Suprapubic skin (tissue), 3 donors: ENCODE measurements at regions not wholly inside any gene's neighbourhood (a gene's known extent, or its start where the extent isn't known, plus 50 kb on each side); places are given as distances from the start of the nearest gene placed in this dataset.

Experiments used
- POLR2A ChIP-seq, 2 donors: fragments of 450-650 bp; IDR thresholded peaks; one replicate each; pipeline ENCODE4 v1.6.1; 2017; ENCODE audit warnings: antibody characterized with exemption in 2 of 2, mild to moderate bottlenecking in 2 of 2, moderate library complexity in 2 of 2
- TF ChIP-seq, protein P1 (sequence below), 2 donors: fragments of 200-600 bp in 1 of 2; fragments of 450-650 bp in 1 of 2; sonication (generic) in 1 of 2; IDR thresholded peaks; one replicate each; pipeline ENCODE4 v1.5.1; 2016 to 2019; ENCODE audit warnings: antibody characterized with exemption in 2 of 2, mild to moderate bottlenecking in 1 of 2, moderate library complexity in 1 of 2

DNA sequence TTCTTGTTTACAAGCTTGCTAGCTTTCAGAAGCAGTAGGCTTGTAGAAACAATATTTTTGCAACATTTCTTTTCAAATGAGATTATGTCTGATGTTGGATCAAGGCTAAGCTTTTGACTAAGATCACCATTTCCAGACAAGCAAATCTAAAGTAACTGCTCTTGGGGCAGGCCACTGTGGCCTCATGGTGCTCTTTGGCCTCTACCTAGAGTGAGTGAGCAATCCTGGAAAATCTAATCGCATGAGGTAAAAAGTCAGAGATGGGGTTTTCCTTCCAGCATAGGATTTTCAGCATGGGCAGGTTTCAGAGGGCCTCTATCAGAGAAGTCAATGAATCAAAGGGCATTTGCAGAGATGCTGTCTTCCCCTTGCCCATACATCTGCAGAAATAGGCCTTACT lies 331.9 kb downstream of the OMA1 start:
- TF ChIP-seq POLR2A (IDR thresholded peaks at IDR 0.05) = no peak
- TF ChIP-seq, protein P1, sequence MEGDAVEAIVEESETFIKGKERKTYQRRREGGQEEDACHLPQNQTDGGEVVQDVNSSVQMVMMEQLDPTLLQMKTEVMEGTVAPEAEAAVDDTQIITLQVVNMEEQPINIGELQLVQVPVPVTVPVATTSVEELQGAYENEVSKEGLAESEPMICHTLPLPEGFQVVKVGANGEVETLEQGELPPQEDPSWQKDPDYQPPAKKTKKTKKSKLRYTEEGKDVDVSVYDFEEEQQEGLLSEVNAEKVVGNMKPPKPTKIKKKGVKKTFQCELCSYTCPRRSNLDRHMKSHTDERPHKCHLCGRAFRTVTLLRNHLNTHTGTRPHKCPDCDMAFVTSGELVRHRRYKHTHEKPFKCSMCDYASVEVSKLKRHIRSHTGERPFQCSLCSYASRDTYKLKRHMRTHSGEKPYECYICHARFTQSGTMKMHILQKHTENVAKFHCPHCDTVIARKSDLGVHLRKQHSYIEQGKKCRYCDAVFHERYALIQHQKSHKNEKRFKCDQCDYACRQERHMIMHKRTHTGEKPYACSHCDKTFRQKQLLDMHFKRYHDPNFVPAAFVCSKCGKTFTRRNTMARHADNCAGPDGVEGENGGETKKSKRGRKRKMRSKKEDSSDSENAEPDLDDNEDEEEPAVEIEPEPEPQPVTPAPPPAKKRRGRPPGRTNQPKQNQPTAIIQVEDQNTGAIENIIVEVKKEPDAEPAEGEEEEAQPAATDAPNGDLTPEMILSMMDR (IDR thresholded peaks at IDR 0.05) = no peak
